ENCODE measurements at regions not wholly inside any gene's neighbourhood (a gene's known extent, or its start where the extent isn't known, plus 50 kb on each side); places are given as distances from the start of the nearest gene placed in this dataset.
"Not testable (repeated sequence)": the region's sequence is repeated elsewhere in the genome, so short reads cannot be mapped to it uniquely, and the experiment has no call there.

DNA sequence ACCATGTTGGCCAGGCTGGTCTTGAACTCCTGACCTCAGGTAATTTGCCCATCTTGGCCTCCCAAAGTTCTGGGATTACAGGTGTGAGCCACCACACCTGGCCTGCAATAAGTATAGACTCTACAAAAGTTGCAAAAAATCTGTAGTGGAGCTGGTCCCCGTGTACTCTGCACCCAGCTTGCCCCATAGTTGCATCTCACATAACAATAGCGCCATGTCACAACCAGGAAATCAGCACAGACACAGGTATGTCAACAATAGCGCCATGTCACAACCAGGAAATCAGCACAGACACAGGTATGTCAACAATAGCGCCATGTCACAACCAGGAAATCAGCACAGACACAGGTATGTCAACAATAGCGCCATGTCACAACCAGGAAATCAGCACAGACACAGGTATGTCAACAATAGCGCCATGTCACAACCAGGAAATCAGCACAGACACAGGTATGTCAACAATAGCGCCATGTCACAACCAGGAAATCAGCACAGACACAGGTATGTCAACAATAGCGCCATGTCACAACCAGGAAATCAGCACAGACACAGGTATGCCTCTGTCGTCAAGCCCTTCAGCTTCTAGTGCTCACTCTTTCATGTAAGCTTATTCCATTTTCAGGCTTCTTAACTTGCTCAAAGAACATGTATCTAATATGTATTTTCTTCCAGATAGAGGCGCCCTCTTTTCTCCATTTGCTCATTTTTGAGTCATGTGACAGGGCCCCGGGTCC, 116.3 kb downstream of the ZNF664 start:
- not testable (repeated sequence) for TF ChIP-seq POLR2AphosphoS5 (IDR thresholded peaks at IDR 0.05; ENCODE audit: low read depth, low read length); SIN3A (IDR thresholded peaks at IDR 0.05; ENCODE audit: borderline replicate concordance, insufficient read depth, low read depth, low read length)
- TF ChIP-seq, protein P1, sequence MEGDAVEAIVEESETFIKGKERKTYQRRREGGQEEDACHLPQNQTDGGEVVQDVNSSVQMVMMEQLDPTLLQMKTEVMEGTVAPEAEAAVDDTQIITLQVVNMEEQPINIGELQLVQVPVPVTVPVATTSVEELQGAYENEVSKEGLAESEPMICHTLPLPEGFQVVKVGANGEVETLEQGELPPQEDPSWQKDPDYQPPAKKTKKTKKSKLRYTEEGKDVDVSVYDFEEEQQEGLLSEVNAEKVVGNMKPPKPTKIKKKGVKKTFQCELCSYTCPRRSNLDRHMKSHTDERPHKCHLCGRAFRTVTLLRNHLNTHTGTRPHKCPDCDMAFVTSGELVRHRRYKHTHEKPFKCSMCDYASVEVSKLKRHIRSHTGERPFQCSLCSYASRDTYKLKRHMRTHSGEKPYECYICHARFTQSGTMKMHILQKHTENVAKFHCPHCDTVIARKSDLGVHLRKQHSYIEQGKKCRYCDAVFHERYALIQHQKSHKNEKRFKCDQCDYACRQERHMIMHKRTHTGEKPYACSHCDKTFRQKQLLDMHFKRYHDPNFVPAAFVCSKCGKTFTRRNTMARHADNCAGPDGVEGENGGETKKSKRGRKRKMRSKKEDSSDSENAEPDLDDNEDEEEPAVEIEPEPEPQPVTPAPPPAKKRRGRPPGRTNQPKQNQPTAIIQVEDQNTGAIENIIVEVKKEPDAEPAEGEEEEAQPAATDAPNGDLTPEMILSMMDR (IDR thresholded peaks at IDR 0.05), result not testable (repeated sequence)
- TF ChIP-seq, protein P2, sequence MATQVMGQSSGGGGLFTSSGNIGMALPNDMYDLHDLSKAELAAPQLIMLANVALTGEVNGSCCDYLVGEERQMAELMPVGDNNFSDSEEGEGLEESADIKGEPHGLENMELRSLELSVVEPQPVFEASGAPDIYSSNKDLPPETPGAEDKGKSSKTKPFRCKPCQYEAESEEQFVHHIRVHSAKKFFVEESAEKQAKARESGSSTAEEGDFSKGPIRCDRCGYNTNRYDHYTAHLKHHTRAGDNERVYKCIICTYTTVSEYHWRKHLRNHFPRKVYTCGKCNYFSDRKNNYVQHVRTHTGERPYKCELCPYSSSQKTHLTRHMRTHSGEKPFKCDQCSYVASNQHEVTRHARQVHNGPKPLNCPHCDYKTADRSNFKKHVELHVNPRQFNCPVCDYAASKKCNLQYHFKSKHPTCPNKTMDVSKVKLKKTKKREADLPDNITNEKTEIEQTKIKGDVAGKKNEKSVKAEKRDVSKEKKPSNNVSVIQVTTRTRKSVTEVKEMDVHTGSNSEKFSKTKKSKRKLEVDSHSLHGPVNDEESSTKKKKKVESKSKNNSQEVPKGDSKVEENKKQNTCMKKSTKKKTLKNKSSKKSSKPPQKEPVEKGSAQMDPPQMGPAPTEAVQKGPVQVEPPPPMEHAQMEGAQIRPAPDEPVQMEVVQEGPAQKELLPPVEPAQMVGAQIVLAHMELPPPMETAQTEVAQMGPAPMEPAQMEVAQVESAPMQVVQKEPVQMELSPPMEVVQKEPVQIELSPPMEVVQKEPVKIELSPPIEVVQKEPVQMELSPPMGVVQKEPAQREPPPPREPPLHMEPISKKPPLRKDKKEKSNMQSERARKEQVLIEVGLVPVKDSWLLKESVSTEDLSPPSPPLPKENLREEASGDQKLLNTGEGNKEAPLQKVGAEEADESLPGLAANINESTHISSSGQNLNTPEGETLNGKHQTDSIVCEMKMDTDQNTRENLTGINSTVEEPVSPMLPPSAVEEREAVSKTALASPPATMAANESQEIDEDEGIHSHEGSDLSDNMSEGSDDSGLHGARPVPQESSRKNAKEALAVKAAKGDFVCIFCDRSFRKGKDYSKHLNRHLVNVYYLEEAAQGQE (IDR thresholded peaks at IDR 0.05; ENCODE audit: insufficient read depth in 1 of 2, low read depth in 2 of 2, low read length in 1 of 2), result not testable (repeated sequence)

Measured in Panc1 (cell line).